ENCODE measurements at regions not wholly inside any gene's neighbourhood (a gene's known extent, or its start where the extent isn't known, plus 50 kb on each side); places are given as distances from the start of the nearest gene placed in this dataset.

DNA sequence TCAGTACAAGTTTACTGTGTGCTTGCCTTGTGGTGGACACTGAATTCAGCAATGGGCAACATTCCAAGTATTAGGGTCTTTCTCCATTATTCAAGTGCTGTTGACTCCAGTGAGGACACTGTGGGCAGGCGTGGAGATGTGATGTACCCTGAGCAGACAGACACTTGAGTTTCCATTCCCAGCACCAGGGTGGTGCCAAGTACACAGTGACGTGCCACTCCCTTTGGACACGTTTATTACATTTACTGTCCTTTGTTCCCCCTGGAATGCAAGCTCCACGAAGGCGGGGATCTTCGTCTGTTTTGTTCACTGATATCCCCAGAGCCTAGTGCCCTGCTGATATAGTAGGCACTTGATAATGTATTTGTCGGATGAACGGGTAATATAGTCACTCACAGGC lies 130.6 kb upstream of the STX18 start:
- H3K4me1 ChIP-seq, result no peaks in the 10 kb centered on the region
- intact Hi-C loops (cut with DNase I), result no loop called here
- H3K36me3 ChIP-seq, result no peaks in the 10 kb centered on the region
- H3K9me3 ChIP-seq, result no peaks in the 10 kb centered on the region
- TF ChIP-seq, protein P1, sequence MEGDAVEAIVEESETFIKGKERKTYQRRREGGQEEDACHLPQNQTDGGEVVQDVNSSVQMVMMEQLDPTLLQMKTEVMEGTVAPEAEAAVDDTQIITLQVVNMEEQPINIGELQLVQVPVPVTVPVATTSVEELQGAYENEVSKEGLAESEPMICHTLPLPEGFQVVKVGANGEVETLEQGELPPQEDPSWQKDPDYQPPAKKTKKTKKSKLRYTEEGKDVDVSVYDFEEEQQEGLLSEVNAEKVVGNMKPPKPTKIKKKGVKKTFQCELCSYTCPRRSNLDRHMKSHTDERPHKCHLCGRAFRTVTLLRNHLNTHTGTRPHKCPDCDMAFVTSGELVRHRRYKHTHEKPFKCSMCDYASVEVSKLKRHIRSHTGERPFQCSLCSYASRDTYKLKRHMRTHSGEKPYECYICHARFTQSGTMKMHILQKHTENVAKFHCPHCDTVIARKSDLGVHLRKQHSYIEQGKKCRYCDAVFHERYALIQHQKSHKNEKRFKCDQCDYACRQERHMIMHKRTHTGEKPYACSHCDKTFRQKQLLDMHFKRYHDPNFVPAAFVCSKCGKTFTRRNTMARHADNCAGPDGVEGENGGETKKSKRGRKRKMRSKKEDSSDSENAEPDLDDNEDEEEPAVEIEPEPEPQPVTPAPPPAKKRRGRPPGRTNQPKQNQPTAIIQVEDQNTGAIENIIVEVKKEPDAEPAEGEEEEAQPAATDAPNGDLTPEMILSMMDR (IDR thresholded peaks at IDR 0.05), result no peak
- no peaks in the 10 kb centered on the region for H3K27me3 ChIP-seq
- H3K27ac ChIP-seq, result no peak overlapping the region
- ATAC-seq (no peak), DNase-seq (no peak)
- H3K4me3 ChIP-seq, result no peak overlapping the region

DNA sequence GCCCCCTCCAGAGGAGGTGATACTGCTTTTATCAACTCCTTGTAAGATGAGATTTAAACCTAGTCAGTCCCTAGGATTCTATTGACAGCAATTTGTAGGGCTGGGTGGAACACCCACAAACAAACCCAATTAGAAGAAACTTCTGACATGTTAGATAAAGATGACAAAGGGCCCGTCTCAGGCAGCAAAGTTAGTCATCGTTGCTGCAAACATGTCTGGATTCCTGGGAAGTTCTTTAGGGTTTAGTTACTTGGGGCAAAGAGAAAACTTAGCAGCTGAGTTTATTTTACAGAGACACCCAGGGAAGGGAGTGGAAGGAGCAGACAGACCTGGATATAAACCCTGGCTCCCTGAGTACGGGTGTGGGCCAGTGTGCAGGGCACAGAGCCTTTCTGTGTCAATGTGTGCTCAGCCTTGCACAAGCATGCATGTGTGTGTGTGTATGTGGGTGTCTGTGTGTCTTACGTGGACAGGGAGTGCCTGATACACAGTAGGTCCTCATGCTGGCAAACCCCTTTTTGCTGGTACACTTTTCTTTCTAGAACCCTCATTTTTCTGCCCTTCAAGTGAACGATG lies 130.0 kb upstream of the STX18 start:
- intact Hi-C loops (cut with DNase I), result no loop called here
- no peaks in the 10 kb centered on the region for H3K4me1 ChIP-seq

DNA sequence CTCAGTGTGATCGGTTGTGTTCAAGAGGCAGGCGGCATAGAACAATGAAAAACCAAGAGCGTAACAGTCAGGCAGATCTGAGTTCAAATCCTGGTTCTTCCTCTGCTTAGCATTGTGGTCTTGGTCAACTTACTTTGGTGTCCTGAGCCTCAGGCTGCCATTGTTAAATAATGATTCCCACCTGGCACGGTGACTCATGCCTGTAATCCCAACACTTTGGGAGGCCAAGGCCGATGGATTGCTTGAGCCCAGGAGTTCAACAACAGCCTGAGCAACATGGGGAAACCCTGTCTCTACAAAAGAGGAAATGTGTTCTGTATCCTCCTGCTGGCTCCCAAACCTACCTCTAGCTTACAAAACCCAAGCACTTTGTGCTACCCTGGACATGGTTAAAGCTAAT lies 129.0 kb upstream of the STX18 start:
- H3K9me3 ChIP-seq, result no peaks in the 10 kb centered on the region
- intact Hi-C loops (cut with DNase I), result no loop called here
- no peaks in the 10 kb centered on the region for H3K4me1 ChIP-seq
- TF ChIP-seq, protein P1 (IDR thresholded peaks at IDR 0.05), result no peak
- H3K27ac ChIP-seq, result no peak overlapping the region
- no peaks in the 10 kb centered on the region for H3K36me3 ChIP-seq
- DNase-seq (no peak), ATAC-seq (no peak)
- H3K4me3 ChIP-seq, result no peak overlapping the region
- no peaks in the 10 kb centered on the region for H3K27me3 ChIP-seq

More for the DNA sequence above, 130.0 kb upstream of the STX18 start:
- DNase-seq, result no peak
- TF ChIP-seq, protein P1 (IDR thresholded peaks at IDR 0.05), result no peak
- no peaks in the 10 kb centered on the region for H3K27me3 ChIP-seq
- no peak for ATAC-seq
- no peaks in the 10 kb centered on the region for H3K36me3 ChIP-seq
- H3K27ac ChIP-seq, result no peak overlapping the region
- H3K4me3 ChIP-seq, result no peak overlapping the region
- no peaks in the 10 kb centered on the region for H3K9me3 ChIP-seq

DNA sequence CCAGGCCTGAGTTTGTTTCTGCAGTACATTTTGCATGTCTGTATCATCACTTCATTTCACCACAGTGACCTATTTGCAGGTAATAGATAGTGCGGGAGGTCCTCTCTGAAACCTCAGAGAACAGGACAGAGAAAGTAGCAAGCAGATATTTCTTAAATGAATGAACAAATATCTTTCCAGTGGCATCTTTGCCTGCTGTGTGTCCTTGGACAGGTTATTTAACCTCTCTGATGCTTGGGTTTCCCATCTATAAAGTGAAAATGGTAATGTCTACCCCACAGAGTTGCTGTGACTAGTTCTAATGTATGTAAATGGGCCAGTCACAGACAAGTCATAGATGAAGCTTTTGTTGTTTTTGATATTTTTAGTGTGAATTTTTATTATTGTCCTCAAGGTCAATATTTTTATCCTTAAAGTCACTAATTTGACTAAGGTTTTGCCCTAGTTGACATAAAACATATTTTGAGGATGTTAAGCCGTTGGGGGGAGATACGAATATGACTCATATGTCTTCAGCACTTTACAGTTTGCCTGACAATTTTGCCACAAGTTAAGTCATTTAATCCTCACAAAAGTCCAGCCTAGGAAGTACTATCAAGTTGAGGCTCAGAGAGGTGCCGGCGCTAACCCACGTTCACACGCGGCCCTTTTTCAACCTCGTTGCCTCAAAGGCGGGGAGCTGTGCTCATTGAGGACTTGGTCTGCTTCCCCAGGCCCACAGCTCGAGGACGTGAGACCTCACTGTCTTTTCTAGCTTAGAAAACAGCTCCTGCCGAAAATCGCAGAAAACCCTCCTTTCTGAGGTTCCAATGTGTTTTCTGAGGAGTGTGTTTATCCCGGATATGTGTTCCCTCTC lies 126.7 kb upstream of the STX18 start:
- no peaks in the 10 kb centered on the region for H3K9me3 ChIP-seq
- intact Hi-C loops (cut with DNase I), result no loop called here
- DNase-seq (no peak), ATAC-seq (no peak)
- no peak overlapping the region for H3K4me3 ChIP-seq
- H3K36me3 ChIP-seq, result no peaks in the 10 kb centered on the region
- TF ChIP-seq, protein P1 (IDR thresholded peaks at IDR 0.05), result no peak
- no peak overlapping the region for H3K27ac ChIP-seq
- no peaks in the 10 kb centered on the region for H3K4me1 ChIP-seq
- no peaks in the 10 kb centered on the region for H3K27me3 ChIP-seq

DNA sequence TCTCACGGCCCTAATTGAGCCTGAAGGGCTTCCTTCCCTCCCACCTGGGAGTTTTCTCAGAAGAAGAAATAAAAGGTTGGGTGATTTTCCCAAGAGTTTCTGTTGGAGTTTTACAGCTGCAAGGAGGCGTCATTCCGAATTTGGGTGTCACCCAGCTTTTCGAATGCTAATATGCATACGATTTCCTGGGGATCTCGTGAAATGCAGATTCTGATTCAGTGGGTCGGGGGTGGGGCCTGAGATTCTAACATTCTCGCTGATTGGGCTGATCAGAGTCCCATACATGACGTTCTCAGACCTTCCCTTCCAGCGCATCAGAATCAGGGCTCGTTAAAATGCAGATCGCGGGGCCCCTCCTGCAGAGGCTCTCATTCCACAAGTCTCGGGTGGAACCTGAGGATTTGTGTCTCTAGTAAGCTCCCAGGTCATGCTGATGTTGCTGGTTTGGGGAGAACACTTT lies 125.8 kb upstream of the STX18 start:
- intact Hi-C loops (cut with DNase I), result no loop called here
- no peaks in the 10 kb centered on the region for H3K27me3 ChIP-seq
- H3K4me1 ChIP-seq, result no peaks in the 10 kb centered on the region
- H3K9me3 ChIP-seq, result no peaks in the 10 kb centered on the region
- H3K4me3 ChIP-seq, result no peak overlapping the region
- TF ChIP-seq, protein P1 (IDR thresholded peaks at IDR 0.05), result no peak
- DNase-seq (no peak), ATAC-seq (no peak)
- H3K27ac ChIP-seq, result no peak overlapping the region
- no peaks in the 10 kb centered on the region for H3K36me3 ChIP-seq

All from upper lobe of right lung (tissue), 1 donor.